BJ (cell line): ENCODE measurements at regions not wholly inside any gene's neighbourhood (a gene's known extent, or its start where the extent isn't known, plus 50 kb on each side); places are given as distances from the start of the nearest gene placed in this dataset.

Source experiments
- CTCF ChIA-PET: fragments of 350-600 bp; formaldehyde crosslinking; extraction: SDS; loops from one replicate; lab custom pipeline; 2021; ENCODE audit warnings: antibody characterized with exemption, inconsistent platforms; lab: Yijun Ruan, JAX
- POLR2A ChIA-PET: fragments of 300-600 bp; sonication (Branson Sonifier 250); formaldehyde crosslinking; extraction: SDS; loops from one replicate; lab custom pipeline; 2021; ENCODE audit warnings: antibody characterized with exemption; lab: Charles Lee
- DNase-seq: peaks from one replicate; pipeline ENCODE4 v3.0.0-alpha.2; 2011; ENCODE audit warnings: low read depth
- H3K27me3 ChIP-seq: 2 replicates; pipeline ENCODE4 v1.6.0; 2011; ENCODE audit warnings: low read length; ENCODE audit not compliant: control insufficient read depth, insufficient read depth
- H3K36me3 ChIP-seq: 2 replicates; pipeline ENCODE4 v1.5.1; 2011; ENCODE audit warnings: low read length; ENCODE audit not compliant: control insufficient read depth, insufficient read depth
- H3K4me3 ChIP-seq: 2 replicates; pipeline ENCODE4 v1.5.1; 2011; ENCODE audit warnings: low read depth, mild to moderate bottlenecking, control low read depth, low read length
- CTCF ChIP-seq: IDR thresholded peaks from 2 replicates; pipeline ENCODE4 v1.5.1; 2011; ENCODE audit warnings: low read depth, mild to moderate bottlenecking, control low read depth, inconsistent platforms, low read length, moderate library complexity; ENCODE audit not compliant: insufficient read depth

DNA sequence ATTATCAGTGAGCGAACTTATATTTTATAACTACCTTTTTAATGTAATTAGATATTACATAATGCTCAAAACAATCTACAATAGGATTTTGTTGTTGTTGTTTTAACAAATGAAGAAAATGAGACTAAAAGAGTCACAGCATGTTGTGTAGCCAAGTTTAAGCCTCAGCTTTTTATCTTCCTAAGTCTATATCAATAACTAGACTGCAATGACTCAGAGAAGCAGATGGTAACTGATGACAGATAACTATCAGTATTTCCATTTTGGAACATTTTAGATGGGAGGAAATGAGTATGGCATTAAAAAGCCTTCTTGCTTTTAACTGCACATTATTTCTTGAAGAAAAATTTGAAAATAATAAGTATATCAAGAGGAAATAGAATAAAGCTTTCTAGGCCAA lies 825.2 kb downstream of the SLITRK1 start:
- DNase-seq = no peak
- no peak overlapping the region for H3K4me3 ChIP-seq
- ChIA-PET CTCF (no interaction called here), POLR2A (no interaction called here)
- TF ChIP-seq CTCF = no peak
- no peaks in the 10 kb centered on the region for H3K36me3 ChIP-seq
- H3K27me3 ChIP-seq = no peaks in the 10 kb centered on the region

DNA sequence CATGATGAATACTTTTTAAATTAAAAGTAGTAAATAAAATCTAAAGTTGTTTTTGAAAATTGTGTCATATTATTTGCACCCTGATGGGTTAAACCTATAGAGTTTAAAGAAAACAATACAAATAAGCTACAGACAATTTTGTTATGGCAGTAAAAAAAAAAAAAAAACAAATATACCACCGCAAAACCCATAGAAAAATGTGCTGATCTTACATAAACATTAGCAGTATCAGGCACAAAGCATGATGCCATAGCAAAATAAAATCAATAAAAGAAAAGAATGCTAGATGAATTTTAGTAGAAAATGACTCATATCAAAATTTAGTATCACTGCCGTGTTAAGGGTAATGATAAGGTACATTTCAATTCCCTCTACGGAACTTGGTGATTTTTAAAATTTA lies 826.0 kb downstream of the SLITRK1 start:
- DNase-seq = no peak
- no peak overlapping the region for H3K4me3 ChIP-seq
- H3K27me3 ChIP-seq = no peaks in the 10 kb centered on the region
- no peak for TF ChIP-seq CTCF
- ChIA-PET POLR2A (no interaction called here), CTCF (no interaction called here)
- H3K36me3 ChIP-seq = no peaks in the 10 kb centered on the region

DNA sequence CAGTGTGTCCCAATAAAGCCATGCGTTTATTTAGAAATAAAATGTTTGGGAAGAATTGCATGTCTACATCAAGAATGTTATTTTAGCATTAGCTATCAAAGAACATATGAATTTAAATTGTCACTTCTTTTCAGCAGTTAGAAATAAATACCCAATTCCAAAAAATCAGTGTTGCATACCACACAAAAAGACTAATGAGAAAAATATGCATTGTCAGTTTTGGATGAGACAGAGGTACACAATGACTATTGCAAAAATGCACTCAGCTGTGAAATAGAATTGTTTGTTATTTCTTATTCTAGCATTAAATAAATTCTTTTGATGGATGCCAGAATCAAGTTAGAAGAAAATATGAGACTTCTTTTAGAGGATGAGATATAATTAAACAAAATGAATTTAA lies 833.9 kb downstream of the SLITRK1 start:
- DNase-seq = peak; percentile 17
- H3K4me3 ChIP-seq = no peak overlapping the region
- ChIA-PET POLR2A (no interaction called here), CTCF (no interaction called here)
- H3K27me3 ChIP-seq = no peaks in the 10 kb centered on the region
- no peak for TF ChIP-seq CTCF
- no peaks in the 10 kb centered on the region for H3K36me3 ChIP-seq

GRCh38 chr13:83024955-83025594 lies 857.2 kb downstream of the SLITRK1 start:
- no peak for TF ChIP-seq CTCF
- Histone ChIP-seq H3K36me3 (no peaks in the 10 kb centered on the region), H3K27me3 (no peaks in the 10 kb centered on the region), H3K4me3 (no peak overlapping the region)
- ChIA-PET CTCF (interaction anchor here (1.5 kb wide), 1 partner anchor 13 kb away, joined by 4 read pairs; no protein-coding TSS in a partner anchor), POLR2A (no interaction called here)
- DNase-seq = peak; percentile 10

DNA sequence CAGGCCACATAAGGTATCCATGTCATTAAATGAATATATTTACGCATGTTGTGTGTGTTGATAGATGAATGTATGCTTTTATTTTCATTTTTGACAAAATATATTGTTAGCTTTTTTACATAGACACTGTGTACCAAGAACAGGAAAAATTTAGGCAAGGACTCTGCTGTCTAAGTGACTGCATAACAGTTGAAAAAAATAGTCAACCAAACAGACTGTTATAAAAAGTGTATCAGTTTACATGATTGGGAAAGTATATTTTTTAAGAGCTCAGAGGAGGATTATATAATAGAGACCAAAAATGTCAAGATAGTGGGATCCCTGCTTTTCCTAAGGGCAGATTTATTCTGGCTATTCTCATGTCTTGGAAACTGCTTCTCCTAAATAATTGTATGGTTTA lies 858.0 kb downstream of the SLITRK1 start:
- Histone ChIP-seq H3K36me3 (no peaks in the 10 kb centered on the region), H3K4me3 (no peak overlapping the region), H3K27me3 (no peaks in the 10 kb centered on the region)
- TF ChIP-seq CTCF = no peak
- ChIA-PET POLR2A (no interaction called here), CTCF (interaction anchor here (1.5 kb wide), 1 partner anchor 12 kb away, joined by 4 read pairs; no protein-coding TSS in a partner anchor)
- no peak for DNase-seq
